HL-60 (cell line): ENCODE measurements at regions not wholly inside any gene's neighbourhood (a gene's known extent, or its start where the extent isn't known, plus 50 kb on each side); places are given as distances from the start of the nearest gene placed in this dataset.

ENCODE experiments used
- POLR2AphosphoS5 ChIP-seq: IDR thresholded peaks from 2 replicates; pipeline ENCODE4 v1.6.1; 2012; ENCODE audit warnings: low read depth
- SPI1 ChIP-seq: IDR thresholded peaks from 2 replicates; pipeline ENCODE4 v1.6.1; 2012; ENCODE audit warnings: low read depth, mild to moderate bottlenecking, borderline replicate concordance
- TF ChIP-seq, protein P1 (sequence below): IDR thresholded peaks from one replicate; pipeline ENCODE4 v1.5.1; 2011; ENCODE audit warnings: low read length, control low read depth, inconsistent platforms; ENCODE audit not compliant: insufficient read depth
- TF ChIP-seq, protein P2 (sequence below): IDR thresholded peaks from 2 replicates; pipeline ENCODE4 v1.6.1; 2012; ENCODE audit warnings: low read depth; ENCODE audit not compliant: insufficient replicate concordance

DNA sequence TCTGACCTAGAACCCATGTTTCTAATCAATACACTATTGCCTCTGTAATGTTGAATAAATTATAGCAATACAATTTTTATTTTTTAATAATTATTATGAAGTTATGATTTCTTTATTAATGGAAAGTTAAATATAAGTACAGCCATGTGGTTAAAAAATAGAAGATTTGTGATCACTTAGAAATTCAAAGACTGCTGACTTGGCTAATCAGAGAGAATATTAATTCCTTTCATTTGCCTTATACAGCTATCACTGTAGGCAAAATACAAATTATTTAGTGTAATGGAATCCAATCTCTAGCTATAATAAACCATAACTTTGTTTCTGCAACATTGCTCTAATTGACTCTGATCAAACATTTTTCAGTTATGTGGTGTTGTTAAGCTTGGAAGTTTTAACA is 255.0 kb upstream of the TAS2R1 start:
- TF ChIP-seq, protein P1, sequence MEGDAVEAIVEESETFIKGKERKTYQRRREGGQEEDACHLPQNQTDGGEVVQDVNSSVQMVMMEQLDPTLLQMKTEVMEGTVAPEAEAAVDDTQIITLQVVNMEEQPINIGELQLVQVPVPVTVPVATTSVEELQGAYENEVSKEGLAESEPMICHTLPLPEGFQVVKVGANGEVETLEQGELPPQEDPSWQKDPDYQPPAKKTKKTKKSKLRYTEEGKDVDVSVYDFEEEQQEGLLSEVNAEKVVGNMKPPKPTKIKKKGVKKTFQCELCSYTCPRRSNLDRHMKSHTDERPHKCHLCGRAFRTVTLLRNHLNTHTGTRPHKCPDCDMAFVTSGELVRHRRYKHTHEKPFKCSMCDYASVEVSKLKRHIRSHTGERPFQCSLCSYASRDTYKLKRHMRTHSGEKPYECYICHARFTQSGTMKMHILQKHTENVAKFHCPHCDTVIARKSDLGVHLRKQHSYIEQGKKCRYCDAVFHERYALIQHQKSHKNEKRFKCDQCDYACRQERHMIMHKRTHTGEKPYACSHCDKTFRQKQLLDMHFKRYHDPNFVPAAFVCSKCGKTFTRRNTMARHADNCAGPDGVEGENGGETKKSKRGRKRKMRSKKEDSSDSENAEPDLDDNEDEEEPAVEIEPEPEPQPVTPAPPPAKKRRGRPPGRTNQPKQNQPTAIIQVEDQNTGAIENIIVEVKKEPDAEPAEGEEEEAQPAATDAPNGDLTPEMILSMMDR, result no peak
- TF ChIP-seq, protein P2, sequence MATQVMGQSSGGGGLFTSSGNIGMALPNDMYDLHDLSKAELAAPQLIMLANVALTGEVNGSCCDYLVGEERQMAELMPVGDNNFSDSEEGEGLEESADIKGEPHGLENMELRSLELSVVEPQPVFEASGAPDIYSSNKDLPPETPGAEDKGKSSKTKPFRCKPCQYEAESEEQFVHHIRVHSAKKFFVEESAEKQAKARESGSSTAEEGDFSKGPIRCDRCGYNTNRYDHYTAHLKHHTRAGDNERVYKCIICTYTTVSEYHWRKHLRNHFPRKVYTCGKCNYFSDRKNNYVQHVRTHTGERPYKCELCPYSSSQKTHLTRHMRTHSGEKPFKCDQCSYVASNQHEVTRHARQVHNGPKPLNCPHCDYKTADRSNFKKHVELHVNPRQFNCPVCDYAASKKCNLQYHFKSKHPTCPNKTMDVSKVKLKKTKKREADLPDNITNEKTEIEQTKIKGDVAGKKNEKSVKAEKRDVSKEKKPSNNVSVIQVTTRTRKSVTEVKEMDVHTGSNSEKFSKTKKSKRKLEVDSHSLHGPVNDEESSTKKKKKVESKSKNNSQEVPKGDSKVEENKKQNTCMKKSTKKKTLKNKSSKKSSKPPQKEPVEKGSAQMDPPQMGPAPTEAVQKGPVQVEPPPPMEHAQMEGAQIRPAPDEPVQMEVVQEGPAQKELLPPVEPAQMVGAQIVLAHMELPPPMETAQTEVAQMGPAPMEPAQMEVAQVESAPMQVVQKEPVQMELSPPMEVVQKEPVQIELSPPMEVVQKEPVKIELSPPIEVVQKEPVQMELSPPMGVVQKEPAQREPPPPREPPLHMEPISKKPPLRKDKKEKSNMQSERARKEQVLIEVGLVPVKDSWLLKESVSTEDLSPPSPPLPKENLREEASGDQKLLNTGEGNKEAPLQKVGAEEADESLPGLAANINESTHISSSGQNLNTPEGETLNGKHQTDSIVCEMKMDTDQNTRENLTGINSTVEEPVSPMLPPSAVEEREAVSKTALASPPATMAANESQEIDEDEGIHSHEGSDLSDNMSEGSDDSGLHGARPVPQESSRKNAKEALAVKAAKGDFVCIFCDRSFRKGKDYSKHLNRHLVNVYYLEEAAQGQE, result no peak
- TF ChIP-seq POLR2AphosphoS5, result no peak
- no peak for TF ChIP-seq SPI1
